ENCODE measurements at regions not wholly inside any gene's neighbourhood (a gene's known extent, or its start where the extent isn't known, plus 50 kb on each side); places are given as distances from the start of the nearest gene placed in this dataset.

DNA sequence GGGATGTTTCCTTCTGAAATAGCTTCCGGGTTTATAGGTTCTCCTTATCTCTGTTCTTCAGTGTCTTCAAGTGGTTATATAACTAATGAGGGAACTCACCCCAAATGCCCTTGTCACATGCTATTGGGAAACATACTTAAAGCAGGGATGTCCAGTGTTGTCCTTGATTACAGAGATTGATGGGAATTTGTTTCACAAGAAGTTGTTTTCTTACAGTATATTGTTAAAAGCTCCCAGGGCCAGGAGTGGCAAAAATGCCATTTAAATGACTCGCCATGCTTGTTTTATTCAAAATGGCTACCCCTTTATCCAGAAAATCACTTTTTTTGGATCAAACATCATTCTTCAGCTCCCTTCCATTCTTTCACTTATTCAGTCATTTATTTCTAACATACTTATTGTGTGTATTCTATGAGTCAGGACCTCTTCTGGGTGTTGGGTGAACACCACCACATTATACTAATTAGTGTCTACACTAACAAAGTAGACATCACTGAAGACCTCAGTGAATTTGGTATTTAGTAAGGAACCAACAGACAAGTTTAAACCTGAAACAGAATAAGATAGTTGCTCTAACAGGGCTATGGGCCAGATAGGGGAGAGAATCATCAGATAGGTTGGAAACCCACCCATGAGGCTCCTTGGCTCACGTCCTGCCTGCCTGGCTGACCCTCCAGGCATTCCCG, 791.1 kb downstream of the MAFB start:
- TF ChIP-seq CTCF (IDR thresholded peaks at IDR 0.05) (no peak), POLR2A (IDR thresholded peaks at IDR 0.05) (no peak), EP300 (IDR thresholded peaks at IDR 0.05) (no peak)

Data from stomach (tissue), 4 donors.